ENCODE measurements at regions not wholly inside any gene's neighbourhood (a gene's known extent, or its start where the extent isn't known, plus 50 kb on each side); places are given as distances from the start of the nearest gene placed in this dataset.

DNA sequence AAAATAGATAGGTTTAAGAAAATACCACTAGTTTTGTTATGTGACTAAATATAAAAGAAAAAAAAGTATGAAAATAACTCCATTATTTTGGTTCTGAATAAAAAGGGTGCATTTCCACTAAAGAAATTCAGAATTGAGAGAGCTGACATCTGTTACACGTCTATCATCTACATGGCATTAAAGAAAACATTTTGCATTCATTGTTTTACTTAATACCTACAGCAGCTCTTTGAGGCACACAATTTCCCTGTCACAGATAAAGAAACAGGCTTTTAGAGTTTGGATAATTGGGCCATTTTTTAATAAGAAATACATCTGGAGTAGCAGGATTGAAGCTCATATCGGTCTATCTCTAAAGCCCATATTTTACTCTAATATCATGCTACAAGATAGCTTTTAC, 145.7 kb upstream of the LUZP2 start:
- Mint-ChIP-seq H3K27ac (no peak overlapping the region), H3K4me1 (ENCODE audit: low read depth) (no peaks in the 10 kb centered on the region), H3K4me3 (no peak overlapping the region), H3K9me3 (no peaks in the 10 kb centered on the region; the same call in 1 of the 2 replicates), H3K36me3 (ENCODE audit: low read depth) (no peaks in the 10 kb centered on the region), H3K27me3 (ENCODE audit: insufficient read depth) (no peaks in the 10 kb centered on the region)
- TF ChIP-seq, protein P1, sequence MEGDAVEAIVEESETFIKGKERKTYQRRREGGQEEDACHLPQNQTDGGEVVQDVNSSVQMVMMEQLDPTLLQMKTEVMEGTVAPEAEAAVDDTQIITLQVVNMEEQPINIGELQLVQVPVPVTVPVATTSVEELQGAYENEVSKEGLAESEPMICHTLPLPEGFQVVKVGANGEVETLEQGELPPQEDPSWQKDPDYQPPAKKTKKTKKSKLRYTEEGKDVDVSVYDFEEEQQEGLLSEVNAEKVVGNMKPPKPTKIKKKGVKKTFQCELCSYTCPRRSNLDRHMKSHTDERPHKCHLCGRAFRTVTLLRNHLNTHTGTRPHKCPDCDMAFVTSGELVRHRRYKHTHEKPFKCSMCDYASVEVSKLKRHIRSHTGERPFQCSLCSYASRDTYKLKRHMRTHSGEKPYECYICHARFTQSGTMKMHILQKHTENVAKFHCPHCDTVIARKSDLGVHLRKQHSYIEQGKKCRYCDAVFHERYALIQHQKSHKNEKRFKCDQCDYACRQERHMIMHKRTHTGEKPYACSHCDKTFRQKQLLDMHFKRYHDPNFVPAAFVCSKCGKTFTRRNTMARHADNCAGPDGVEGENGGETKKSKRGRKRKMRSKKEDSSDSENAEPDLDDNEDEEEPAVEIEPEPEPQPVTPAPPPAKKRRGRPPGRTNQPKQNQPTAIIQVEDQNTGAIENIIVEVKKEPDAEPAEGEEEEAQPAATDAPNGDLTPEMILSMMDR (IDR thresholded peaks at IDR 0.05): no peak
- DNase-seq: no peak

DNA sequence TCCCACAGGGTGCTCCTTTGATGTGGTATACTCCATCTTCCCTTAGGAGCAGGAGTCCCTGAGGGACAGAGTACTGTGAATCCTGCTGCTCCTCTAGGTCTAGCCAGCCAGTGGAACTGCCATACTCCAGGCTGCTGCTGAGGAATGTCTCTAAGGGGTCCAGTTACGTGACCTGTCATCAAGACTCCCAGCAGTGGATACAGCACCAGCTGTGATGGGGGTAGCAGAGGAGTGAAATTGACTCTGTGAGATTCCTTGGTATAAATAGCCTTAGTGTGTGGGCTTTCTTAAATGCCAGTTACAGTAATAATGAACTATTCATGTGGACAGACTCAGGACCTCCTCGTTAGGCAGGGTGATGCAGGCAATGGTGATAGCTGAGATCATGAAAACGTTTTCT, 140.4 kb upstream of the LUZP2 start:
- Mint-ChIP-seq H3K27me3 (ENCODE audit: insufficient read depth) (no peaks in the 10 kb centered on the region), H3K4me3 (no peak overlapping the region), H3K9me3 (peaks cover 4% of the 10 kb centered on the region; the same call in 1 of the 2 replicates), H3K4me1 (ENCODE audit: low read depth) (no peaks in the 10 kb centered on the region), H3K27ac (no peak overlapping the region), H3K36me3 (ENCODE audit: low read depth) (no peaks in the 10 kb centered on the region)
- no peak for DNase-seq
- TF ChIP-seq, protein P1 (IDR thresholded peaks at IDR 0.05): no peak

DNA sequence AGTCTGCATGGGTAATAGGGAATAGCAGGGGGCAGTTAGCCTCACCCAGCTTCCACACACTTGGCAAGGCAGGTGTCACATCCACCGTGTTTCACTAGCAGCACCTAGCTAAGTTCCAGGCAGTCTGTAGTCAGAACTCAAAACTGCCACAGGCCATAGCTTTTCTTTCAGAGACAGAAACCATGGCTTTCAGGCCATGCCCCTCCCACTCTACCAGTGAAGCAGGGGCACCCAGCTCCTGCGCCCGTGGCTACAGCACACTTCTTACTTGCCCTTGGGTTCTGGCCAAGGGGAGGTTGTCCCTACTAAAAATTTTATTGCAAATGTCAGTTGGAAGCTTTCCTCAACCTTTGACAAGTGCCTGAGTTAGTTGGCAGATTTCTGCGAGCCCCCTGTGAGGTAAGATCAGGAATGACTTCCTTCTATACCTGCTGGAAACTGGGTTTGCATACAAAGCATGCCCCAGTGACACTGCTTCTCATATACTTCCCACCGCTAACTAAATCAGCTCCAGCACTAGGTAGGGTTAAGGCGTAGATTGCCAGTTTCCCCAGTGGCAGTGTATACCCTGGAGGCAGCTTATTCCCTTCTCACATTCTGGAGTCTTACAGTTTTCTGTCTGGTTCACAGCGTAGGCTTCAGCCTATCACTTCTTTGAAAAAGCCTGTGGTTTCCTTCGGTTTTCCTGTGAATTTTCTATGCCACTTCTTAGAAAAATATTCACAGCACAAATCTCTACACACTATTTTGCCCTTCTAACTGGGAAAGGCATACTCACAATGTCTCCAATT, 139.0 kb upstream of the LUZP2 start:
- H3K27ac Mint-ChIP-seq: no peak overlapping the region
- H3K36me3 Mint-ChIP-seq (ENCODE audit: low read depth): no peaks in the 10 kb centered on the region
- H3K4me1 Mint-ChIP-seq (ENCODE audit: low read depth): no peaks in the 10 kb centered on the region
- TF ChIP-seq, protein P1 (IDR thresholded peaks at IDR 0.05): no peak
- H3K9me3 Mint-ChIP-seq: peaks cover 8% of the 10 kb centered on the region
- H3K27me3 Mint-ChIP-seq (ENCODE audit: insufficient read depth): no peaks in the 10 kb centered on the region
- DNase-seq: no peak
- H3K4me3 Mint-ChIP-seq: no peak overlapping the region

DNA sequence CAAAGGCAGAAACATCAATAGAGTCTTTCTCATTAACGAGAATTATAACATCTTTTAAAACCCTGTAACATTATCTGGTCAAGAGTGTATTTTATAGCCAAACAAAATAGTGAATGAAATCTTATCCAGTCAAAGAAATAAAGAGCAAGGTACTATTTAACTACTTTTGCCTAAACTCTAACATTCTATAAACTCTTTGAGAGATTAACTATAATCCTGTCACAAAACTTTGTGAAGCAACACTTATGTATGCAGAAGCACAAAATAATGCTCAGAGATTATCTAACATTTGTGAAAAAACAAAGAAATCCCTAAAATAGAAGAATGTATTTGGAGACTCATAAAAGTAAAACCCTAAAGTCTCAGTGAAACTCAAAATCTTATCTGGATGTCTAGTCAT, 124.4 kb upstream of the LUZP2 start:
- Mint-ChIP-seq H3K9me3 (peaks cover 4% of the 10 kb centered on the region; the same call in 1 of the 2 replicates), H3K27ac (no peak overlapping the region), H3K4me1 (ENCODE audit: low read depth) (no peaks in the 10 kb centered on the region), H3K36me3 (ENCODE audit: low read depth) (no peaks in the 10 kb centered on the region), H3K4me3 (no peak overlapping the region), H3K27me3 (ENCODE audit: insufficient read depth) (no peaks in the 10 kb centered on the region; the same call in 1 of the 2 replicates)
- TF ChIP-seq, protein P1 (IDR thresholded peaks at IDR 0.05): no peak
- DNase-seq: no peak

DNA sequence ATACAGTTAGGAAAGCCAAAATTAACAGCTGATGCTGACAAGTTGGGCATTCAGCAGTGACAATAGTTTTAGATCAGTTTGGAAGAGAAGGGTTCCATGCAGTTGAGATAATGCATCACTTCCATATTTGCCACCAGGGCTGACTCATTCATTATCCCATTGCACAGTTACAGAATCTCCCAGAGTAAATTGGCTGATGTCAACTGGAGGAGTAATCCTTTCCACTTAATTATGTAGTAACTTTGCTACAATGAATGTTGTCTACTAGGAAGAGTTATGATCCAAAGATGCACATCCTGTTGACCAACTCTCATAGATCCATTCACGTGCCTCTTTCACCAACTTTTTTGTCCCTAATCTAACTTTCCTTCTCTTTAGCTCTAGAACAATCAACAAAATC, 123.3 kb upstream of the LUZP2 start:
- H3K36me3 Mint-ChIP-seq (ENCODE audit: low read depth): no peaks in the 10 kb centered on the region
- H3K4me1 Mint-ChIP-seq (ENCODE audit: low read depth): no peaks in the 10 kb centered on the region; the same call in 1 of the 2 replicates
- H3K9me3 Mint-ChIP-seq: peaks cover 4% of the 10 kb centered on the region; the same call in 1 of the 2 replicates

More for the DNA sequence above, 123.3 kb upstream of the LUZP2 start:
- TF ChIP-seq, protein P1 (IDR thresholded peaks at IDR 0.05): no peak
- Mint-ChIP-seq H3K4me3 (no peak overlapping the region), H3K27ac (no peak overlapping the region), H3K27me3 (ENCODE audit: insufficient read depth) (no peaks in the 10 kb centered on the region; the same call in 1 of the 2 replicates)
- no peak for DNase-seq

Data from HFFc6 (cell line).